ENCODE measurements at regions not wholly inside any gene's neighbourhood (a gene's known extent, or its start where the extent isn't known, plus 50 kb on each side); places are given as distances from the start of the nearest gene placed in this dataset.

GRCh38 chr13:85142351-85142927 lies 656.8 kb downstream of the SLITRK6 start:
- ChIA-PET POLR2A (ENCODE audit: unreplicated experiment) (no interaction called here), CTCF (no interaction called here)
- H4K91ac ChIP-seq (ENCODE audit: insufficient read depth, low read depth, low read length) = no peak overlapping the region
- no peak overlapping the region for H3K14ac ChIP-seq (replicated peaks; ENCODE audit: low read depth, low read length)
- no peak overlapping the region for H3K4me3 ChIP-seq (ENCODE audit: insufficient read depth, low read depth, low read length)
- no peak overlapping the region for H2BK5ac ChIP-seq (ENCODE audit: low read depth, low read length, poor library complexity, severe bottlenecking)
- in situ Hi-C loops (cut with MboI; ENCODE audit: low sequenced_read_pairs) (no loop called here), intact Hi-C loops (cut with micrococcal nuclease) (no loop called here), dilution Hi-C loops (cut with HindIII; ENCODE audit: low sequenced_read_pairs, unreplicated experiment) (no loop called here)
- H4K8ac ChIP-seq (ENCODE audit: low read depth in 2 of 2, low read length in 2 of 2) = no peak overlapping the region
- H3K9ac ChIP-seq (ENCODE audit: low read depth, low read length) = no peak overlapping the region
- H3K4me2 ChIP-seq (ENCODE audit: low read depth, low read length) = no peak overlapping the region
- no peaks in the 10 kb centered on the region for H3K4me1 ChIP-seq (ENCODE audit: control insufficient read depth, insufficient read depth, low read length)
- WGBS, 2 experiments (ENCODE audit: extremely low coverage in 2 of 2, insufficient read length in 1 of 2) = no CpG with 5 or more reads among the region's 2 CpGs
- no peaks in the 10 kb centered on the region for H3K36me3 ChIP-seq (ENCODE audit: control insufficient read depth, insufficient read depth, low read length)
- H2BK120ac ChIP-seq (ENCODE audit: low read depth, low read length) = no peak overlapping the region
- H3K79me1 ChIP-seq (ENCODE audit: low read depth in 1 of 2, low read length in 2 of 2) = no peaks in the 10 kb centered on the region
- H3K56ac ChIP-seq (ENCODE audit: extremely low read depth, insufficient read depth, low read length) = no peak overlapping the region
- no peak overlapping the region for H2AK5ac ChIP-seq (ENCODE audit: low read depth, low read length)
- no peaks in the 10 kb centered on the region for H3K9me3 ChIP-seq (ENCODE audit: control insufficient read depth, insufficient read depth, low read length)
- H4K20me1 ChIP-seq (ENCODE audit: insufficient read depth, low read length) = no peaks in the 10 kb centered on the region
- no peak overlapping the region for H2BK20ac ChIP-seq (ENCODE audit: low read depth, low read length)
- H3K27me3 ChIP-seq (ENCODE audit: control insufficient read depth, insufficient read depth, low read length) = no peaks in the 10 kb centered on the region
- H2AFZ ChIP-seq (replicated peaks; ENCODE audit: low read length, poor library complexity) = no peak overlapping the region
- ATAC-seq (ENCODE audit: low read depth) = no peak
- no peaks in the 10 kb centered on the region for H3K9me1 ChIP-seq (ENCODE audit: insufficient read depth, low read length)
- no peak overlapping the region for H4K5ac ChIP-seq (ENCODE audit: low read depth, low read length)
- no peak for TF ChIP-seq MAZ (IDR thresholded peaks at IDR 0.05; ENCODE audit: borderline replicate concordance, low read depth, low read length)
- TF ChIP-seq MAFK (IDR thresholded peaks at IDR 0.05; ENCODE audit: low read depth, low read length) = no peak
- no peak for TF ChIP-seq MXI1 (IDR thresholded peaks at IDR 0.05; ENCODE audit: borderline replicate concordance, low read depth, low read length)
- TF ChIP-seq RCOR1 (IDR thresholded peaks at IDR 0.05; ENCODE audit: insufficient replicate concordance, low read length) = no peak
- no peak for TF ChIP-seq CEBPB (IDR thresholded peaks at IDR 0.05; ENCODE audit: low read depth, low read length)
- no peak for TF ChIP-seq ELK1 (IDR thresholded peaks at IDR 0.05; ENCODE audit: borderline replicate concordance, low read depth, low read length)
- TF ChIP-seq RFX5 (IDR thresholded peaks at IDR 0.05; ENCODE audit: low read depth, low read length) = no peak
- TF ChIP-seq NFE2L2 (IDR thresholded peaks at IDR 0.05; ENCODE audit: low read depth, low read length) = no peak
- TF ChIP-seq SMC3 (IDR thresholded peaks at IDR 0.05; ENCODE audit: low read depth, low read length) = no peak
- no peak for TF ChIP-seq RAD21 (IDR thresholded peaks at IDR 0.05; ENCODE audit: low read length)
- no peak for TF ChIP-seq USF2 (IDR thresholded peaks at IDR 0.05; ENCODE audit: low read depth, low read length)
- BruUV-seq (replicated peaks) = no TSS peak
- H3K18ac ChIP-seq (ENCODE audit: low read depth, low read length) = no peak overlapping the region
- H3K4ac ChIP-seq (ENCODE audit: low read depth, low read length) = no peak overlapping the region
- no peak for DNase-seq
- H3K23ac ChIP-seq (ENCODE audit: low read depth, low read length) = no peak overlapping the region
- no peak overlapping the region for H2BK15ac ChIP-seq (ENCODE audit: low read depth, low read length)
- no peak overlapping the region for H2AK9ac ChIP-seq (replicated peaks; ENCODE audit: low read depth, low read length, poor library complexity)
- no peak overlapping the region for H3K27ac ChIP-seq (ENCODE audit: insufficient read depth, low read length)

Data from IMR-90 (cell line).